ENCODE measurements at regions not wholly inside any gene's neighbourhood (a gene's known extent, or its start where the extent isn't known, plus 50 kb on each side); places are given as distances from the start of the nearest gene placed in this dataset.

DNA sequence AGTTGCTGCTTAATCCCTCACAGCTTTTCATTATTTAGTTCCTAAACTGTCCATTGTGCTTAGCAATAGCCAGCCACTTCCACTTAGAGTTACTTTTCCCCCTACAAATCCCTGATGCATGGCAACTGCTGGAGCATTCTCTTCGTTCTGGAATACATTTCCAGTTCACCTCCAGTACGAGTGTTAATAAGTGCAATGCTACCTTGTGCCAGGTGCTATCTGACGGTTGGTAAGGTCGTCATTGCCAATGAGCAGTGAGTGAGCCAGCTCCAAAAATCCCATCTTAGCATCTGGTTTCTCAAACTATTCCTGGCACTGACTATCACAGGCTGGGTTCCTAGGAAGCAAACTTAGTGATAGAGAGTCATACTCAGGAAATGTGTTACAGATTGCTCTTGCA, 114.1 kb upstream of the ADGRF1 start:
- TF ChIP-seq EZH2 (IDR thresholded peaks at IDR 0.05; ENCODE audit: insufficient read depth, low read length) (no peak), CTCF (IDR thresholded peaks at IDR 0.05; ENCODE audit: insufficient read depth, low read depth, low read length) (no peak)
- H3K9ac ChIP-seq (ENCODE audit: low read length): no peak overlapping the region
- H2AFZ ChIP-seq (ENCODE audit: low read depth, low read length): no peak overlapping the region
- no peaks in the 10 kb centered on the region for H3K36me3 Mint-ChIP-seq (ENCODE audit: low read depth, unreplicated experiment)
- H3K27ac Mint-ChIP-seq (ENCODE audit: unreplicated experiment): no peak overlapping the region
- H3K79me2 ChIP-seq (ENCODE audit: insufficient read depth, low read length): no peaks in the 10 kb centered on the region
- H3K27ac ChIP-seq (ENCODE audit: low read depth, low read length): no peak overlapping the region
- peaks cover 6% of the 10 kb centered on the region for H3K4me1 Mint-ChIP-seq (ENCODE audit: low read depth, unreplicated experiment)
- H3K4me3 ChIP-seq (ENCODE audit: insufficient read depth, low read depth, low read length): no peak overlapping the region
- no peaks in the 10 kb centered on the region for H4K20me1 ChIP-seq (ENCODE audit: insufficient read depth, low read length)
- no peaks in the 10 kb centered on the region for H3K27me3 ChIP-seq (ENCODE audit: insufficient read depth, low read length)
- no peak overlapping the region for H3K4me3 Mint-ChIP-seq (ENCODE audit: unreplicated experiment)
- no peak overlapping the region for H3K4me2 ChIP-seq (ENCODE audit: low read length)
- peaks cover 7% of the 10 kb centered on the region for H3K4me1 ChIP-seq (ENCODE audit: insufficient read depth, low read length)
- H3K9me3 Mint-ChIP-seq (ENCODE audit: unreplicated experiment): no peaks in the 10 kb centered on the region
- no peak for DNase-seq (ENCODE audit: low read depth)
- no peaks in the 10 kb centered on the region for H3K36me3 ChIP-seq (ENCODE audit: insufficient read depth, low read length)
- no peak for FAIRE-seq
- no peaks in the 10 kb centered on the region for H3K27me3 Mint-ChIP-seq (ENCODE audit: low read depth, unreplicated experiment)
- no peaks in the 10 kb centered on the region for H3K9me3 ChIP-seq (ENCODE audit: insufficient read depth, low read depth, low read length)

DNA sequence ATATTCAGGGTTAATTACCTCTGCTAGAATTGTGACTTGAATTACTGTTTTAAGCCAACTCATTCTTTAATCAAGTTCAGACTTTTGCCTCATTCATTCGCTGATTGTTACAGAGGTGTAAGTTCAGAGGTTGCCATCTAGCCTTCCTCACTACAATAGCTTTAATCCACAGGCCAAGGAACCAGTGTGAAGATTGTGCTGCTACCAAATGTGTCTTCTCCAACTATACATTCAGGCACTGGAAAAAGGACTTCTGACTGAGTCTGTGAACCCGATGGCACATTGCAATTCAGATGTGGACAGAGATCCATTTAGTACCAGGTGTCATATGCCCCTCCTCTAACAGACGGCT, 111.2 kb upstream of the ADGRF1 start:
- TF ChIP-seq CTCF (IDR thresholded peaks at IDR 0.05; ENCODE audit: insufficient read depth, low read depth, low read length) (no peak), EZH2 (IDR thresholded peaks at IDR 0.05; ENCODE audit: insufficient read depth, low read length) (no peak)
- H3K4me1 ChIP-seq (ENCODE audit: insufficient read depth, low read length): peaks cover 7% of the 10 kb centered on the region
- no peak overlapping the region for H3K9ac ChIP-seq (ENCODE audit: low read length)
- H3K36me3 Mint-ChIP-seq (ENCODE audit: low read depth, unreplicated experiment): no peaks in the 10 kb centered on the region
- H3K27me3 Mint-ChIP-seq (ENCODE audit: low read depth, unreplicated experiment): no peaks in the 10 kb centered on the region
- H3K27me3 ChIP-seq (ENCODE audit: insufficient read depth, low read length): no peaks in the 10 kb centered on the region
- H3K27ac ChIP-seq (ENCODE audit: low read depth, low read length): peak overlapping the region; percentile 22
- no peaks in the 10 kb centered on the region for H3K79me2 ChIP-seq (ENCODE audit: insufficient read depth, low read length)
- FAIRE-seq (no peak), DNase-seq (ENCODE audit: low read depth) (no peak)
- H3K4me3 Mint-ChIP-seq (ENCODE audit: unreplicated experiment): no peak overlapping the region
- no peak overlapping the region for H2AFZ ChIP-seq (ENCODE audit: low read depth, low read length)
- no peaks in the 10 kb centered on the region for H3K36me3 ChIP-seq (ENCODE audit: insufficient read depth, low read length)
- H3K4me1 Mint-ChIP-seq (ENCODE audit: low read depth, unreplicated experiment): peaks cover 6% of the 10 kb centered on the region
- H3K4me2 ChIP-seq (ENCODE audit: low read length): peak overlapping the region; percentile 49
- no peak overlapping the region for H3K27ac Mint-ChIP-seq (ENCODE audit: unreplicated experiment)
- no peaks in the 10 kb centered on the region for H3K9me3 Mint-ChIP-seq (ENCODE audit: unreplicated experiment)
- H4K20me1 ChIP-seq (ENCODE audit: insufficient read depth, low read length): no peaks in the 10 kb centered on the region
- H3K9me3 ChIP-seq (ENCODE audit: insufficient read depth, low read depth, low read length): no peaks in the 10 kb centered on the region
- no peak overlapping the region for H3K4me3 ChIP-seq (ENCODE audit: insufficient read depth, low read depth, low read length)

DNA sequence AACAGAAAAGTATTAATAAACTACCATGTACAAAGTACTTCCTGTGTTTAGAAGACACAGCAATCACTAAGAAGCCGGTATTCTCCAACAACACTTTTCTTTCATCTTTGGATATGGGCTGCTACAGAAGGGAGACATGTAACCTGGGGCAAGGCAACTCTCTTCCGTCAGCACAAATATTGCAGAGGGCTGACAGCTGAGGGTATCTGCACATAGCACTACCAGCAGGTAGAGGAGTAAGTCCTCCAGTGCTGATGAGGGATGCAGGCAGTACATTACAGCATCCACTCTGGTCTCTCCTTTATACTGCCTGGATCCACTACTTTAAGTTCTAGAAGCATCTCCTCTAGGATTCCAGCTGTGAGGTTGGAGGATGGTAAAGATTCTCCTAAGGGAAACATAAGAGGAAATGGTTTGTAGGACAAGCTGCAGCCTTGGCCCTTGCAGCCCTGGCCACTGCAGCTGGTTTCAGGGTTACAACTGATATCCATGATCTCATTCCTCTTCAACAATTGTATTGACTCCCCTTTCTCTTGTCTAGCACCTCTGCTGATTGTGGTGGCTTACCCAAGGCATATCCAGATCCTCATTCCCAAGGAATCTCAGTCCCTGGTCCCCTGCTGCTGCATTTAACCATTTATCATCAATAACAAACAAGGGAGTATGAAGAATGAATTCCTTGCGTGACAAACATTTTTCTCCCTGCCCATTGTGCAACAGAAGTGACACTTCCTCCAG, 110.7 kb upstream of the ADGRF1 start:
- Histone ChIP-seq H3K4me2 (ENCODE audit: low read length) (peak overlapping the region; percentile 49), H4K20me1 (ENCODE audit: insufficient read depth, low read length) (no peaks in the 10 kb centered on the region), H3K4me3 (ENCODE audit: insufficient read depth, low read depth, low read length) (no peak overlapping the region), H3K4me1 (ENCODE audit: insufficient read depth, low read length) (peaks cover 7% of the 10 kb centered on the region), H3K27me3 (ENCODE audit: insufficient read depth, low read length) (no peaks in the 10 kb centered on the region), H3K79me2 (ENCODE audit: insufficient read depth, low read length) (no peaks in the 10 kb centered on the region), H3K36me3 (ENCODE audit: insufficient read depth, low read length) (no peaks in the 10 kb centered on the region), H2AFZ (ENCODE audit: low read depth, low read length) (peak overlapping the region; percentile 19), H3K9ac (ENCODE audit: low read length) (no peak overlapping the region), H3K9me3 (ENCODE audit: insufficient read depth, low read depth, low read length) (no peaks in the 10 kb centered on the region), H3K27ac (ENCODE audit: low read depth, low read length) (no peak overlapping the region)
- Mint-ChIP-seq H3K27ac (ENCODE audit: unreplicated experiment) (no peak overlapping the region), H3K4me3 (ENCODE audit: unreplicated experiment) (no peak overlapping the region), H3K36me3 (ENCODE audit: low read depth, unreplicated experiment) (no peaks in the 10 kb centered on the region), H3K27me3 (ENCODE audit: low read depth, unreplicated experiment) (no peaks in the 10 kb centered on the region), H3K9me3 (ENCODE audit: unreplicated experiment) (no peaks in the 10 kb centered on the region), H3K4me1 (ENCODE audit: low read depth, unreplicated experiment) (peaks cover 10% of the 10 kb centered on the region)
- TF ChIP-seq EZH2 (IDR thresholded peaks at IDR 0.05; ENCODE audit: insufficient read depth, low read length): no peak
- TF ChIP-seq CTCF (IDR thresholded peaks at IDR 0.05; ENCODE audit: insufficient read depth, low read depth, low read length): no peak
- FAIRE-seq (no peak), DNase-seq (ENCODE audit: low read depth) (peak; percentile 87)

Data from astrocyte (in vitro differentiated cells and primary cell).